Subcutaneous abdominal adipose tissue (tissue), 5 donors: ENCODE measurements at regions not wholly inside any gene's neighbourhood (a gene's known extent, or its start where the extent isn't known, plus 50 kb on each side); places are given as distances from the start of the nearest gene placed in this dataset.
"Not testable (repeated sequence)": the region's sequence is repeated elsewhere in the genome, so short reads cannot be mapped to it uniquely, and the experiment has no call there.

Experiments
- H3K27ac ChIP-seq: one replicate; pipeline ENCODE4 v1.7.0; 2013; ENCODE audit warnings: low read depth, mild to moderate bottlenecking, inconsistent platforms, low read length, moderate library complexity
- H3K27me3 ChIP-seq, 5 donors: one replicate each; pipeline ENCODE4 v1.7.0; 2013; ENCODE audit warnings: low read length in 5 of 5, inconsistent platforms in 1 of 5; ENCODE audit not compliant: control insufficient read depth in 5 of 5, insufficient read depth in 4 of 5
- H3K36me3 ChIP-seq, 5 donors: one replicate each; pipeline ENCODE4 v1.7.0; 2013; ENCODE audit warnings: low read length in 5 of 5; ENCODE audit not compliant: control insufficient read depth in 5 of 5, insufficient read depth in 5 of 5
- H3K4me1 ChIP-seq, 5 donors: one replicate each; pipeline ENCODE4 v1.7.0; 2013; ENCODE audit warnings: low read length in 5 of 5, mild to moderate bottlenecking in 3 of 5, moderate library complexity in 1 of 5; ENCODE audit not compliant: control insufficient read depth in 5 of 5, insufficient read depth in 5 of 5
- H3K4me3 ChIP-seq, 5 donors: one replicate each; pipeline ENCODE4 v1.7.0; 2013; ENCODE audit warnings: low read length in 5 of 5, low read depth in 1 of 5
- H3K9ac ChIP-seq, 5 donors: one replicate each; pipeline ENCODE4 v1.7.0; 2013; ENCODE audit warnings: low read length in 5 of 5, mild to moderate bottlenecking in 4 of 5, moderate library complexity in 3 of 5
- H3K9me3 ChIP-seq, 5 donors: one replicate each; pipeline ENCODE4 v1.7.0; 2013; ENCODE audit warnings: low read length in 5 of 5; ENCODE audit not compliant: control insufficient read depth in 5 of 5
- donor health status: healthy.
- donor health status: healthy.
- donor health status: healthy.
- donor health status: healthy.
- donor health status: healthy.

- Histone ChIP-seq H3K9me3 (no peaks in the 10 kb centered on the region), H3K4me1 (no peaks in the 10 kb centered on the region), H3K9ac (no peak overlapping the region), H3K36me3 (no peaks in the 10 kb centered on the region), H3K27me3 (no peaks in the 10 kb centered on the region), H3K4me3 (no peak overlapping the region), H3K27ac (no peak overlapping the region)
Observed at GRCh38 chr10:28891058-28891713, 213.9 kb downstream of the BAMBI start.

- no peaks in the 10 kb centered on the region for H3K27me3 ChIP-seq
- H3K27ac ChIP-seq: no peak overlapping the region
- H3K9me3 ChIP-seq: no peaks in the 10 kb centered on the region
- no peak overlapping the region for H3K4me3 ChIP-seq
- no peaks in the 10 kb centered on the region for H3K4me1 ChIP-seq
- H3K36me3 ChIP-seq: no peaks in the 10 kb centered on the region
- no peak overlapping the region for H3K9ac ChIP-seq
Observed at GRCh38 chr10:28892818-28893547, 215.7 kb downstream of the BAMBI start.

- no peaks in the 10 kb centered on the region for H3K9me3 ChIP-seq
- no peak overlapping the region for H3K27ac ChIP-seq
- H3K4me3 ChIP-seq: no peak overlapping the region
- H3K27me3 ChIP-seq: no peaks in the 10 kb centered on the region
- H3K9ac ChIP-seq: no peak overlapping the region
- H3K36me3 ChIP-seq: no peaks in the 10 kb centered on the region
- H3K4me1 ChIP-seq: no peaks in the 10 kb centered on the region
Observed at GRCh38 chr10:28894146-28894545, 216.8 kb downstream of the BAMBI start.

- H3K4me1 ChIP-seq, H3K27ac ChIP-seq: not testable (repeated sequence)
Observed at GRCh38 chr10:28895671-28896070, 218.3 kb downstream of the BAMBI start.

DNA sequence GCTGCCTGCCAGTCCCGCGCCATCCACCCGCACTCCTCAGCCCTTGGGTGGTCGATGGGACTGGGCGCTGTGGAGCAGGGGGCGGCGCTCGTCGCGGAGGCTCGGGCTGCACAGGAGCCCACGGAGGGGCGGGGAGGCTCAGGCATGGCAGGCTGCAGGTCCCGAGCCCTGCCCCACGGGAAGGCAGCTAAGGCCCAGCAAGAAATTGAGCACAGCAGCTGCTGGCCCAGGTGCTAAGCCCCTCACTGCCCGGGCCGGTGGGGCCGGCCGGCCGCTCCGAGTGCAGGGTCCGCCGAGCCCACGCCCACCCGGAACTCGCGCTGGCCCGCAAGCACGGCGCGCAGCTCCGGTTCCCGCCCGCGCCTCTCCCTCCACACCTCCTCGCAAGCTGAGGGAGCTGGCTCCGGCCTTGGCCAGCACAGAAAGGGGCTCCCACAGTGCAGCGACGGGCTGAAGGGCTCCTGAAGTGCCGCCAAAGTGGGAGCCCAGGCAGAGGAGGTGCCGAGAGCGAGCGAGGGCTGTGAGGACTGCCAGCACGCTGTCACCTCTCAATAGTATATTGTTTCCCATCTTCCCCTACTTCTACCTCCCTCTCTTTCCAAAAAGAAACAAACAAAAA, 219.6 kb downstream of the BAMBI start:
- not testable (repeated sequence) for H3K4me3 ChIP-seq, H3K27ac ChIP-seq, H3K9ac ChIP-seq, H3K36me3 ChIP-seq, H3K9me3 ChIP-seq, H3K4me1 ChIP-seq, H3K27me3 ChIP-seq

More at GRCh38 chr10:28895671-28896070, 218.3 kb downstream of the BAMBI start:
- H3K27me3 ChIP-seq, H3K9ac ChIP-seq, H3K4me3 ChIP-seq, H3K36me3 ChIP-seq, H3K9me3 ChIP-seq: not testable (repeated sequence)

DNA sequence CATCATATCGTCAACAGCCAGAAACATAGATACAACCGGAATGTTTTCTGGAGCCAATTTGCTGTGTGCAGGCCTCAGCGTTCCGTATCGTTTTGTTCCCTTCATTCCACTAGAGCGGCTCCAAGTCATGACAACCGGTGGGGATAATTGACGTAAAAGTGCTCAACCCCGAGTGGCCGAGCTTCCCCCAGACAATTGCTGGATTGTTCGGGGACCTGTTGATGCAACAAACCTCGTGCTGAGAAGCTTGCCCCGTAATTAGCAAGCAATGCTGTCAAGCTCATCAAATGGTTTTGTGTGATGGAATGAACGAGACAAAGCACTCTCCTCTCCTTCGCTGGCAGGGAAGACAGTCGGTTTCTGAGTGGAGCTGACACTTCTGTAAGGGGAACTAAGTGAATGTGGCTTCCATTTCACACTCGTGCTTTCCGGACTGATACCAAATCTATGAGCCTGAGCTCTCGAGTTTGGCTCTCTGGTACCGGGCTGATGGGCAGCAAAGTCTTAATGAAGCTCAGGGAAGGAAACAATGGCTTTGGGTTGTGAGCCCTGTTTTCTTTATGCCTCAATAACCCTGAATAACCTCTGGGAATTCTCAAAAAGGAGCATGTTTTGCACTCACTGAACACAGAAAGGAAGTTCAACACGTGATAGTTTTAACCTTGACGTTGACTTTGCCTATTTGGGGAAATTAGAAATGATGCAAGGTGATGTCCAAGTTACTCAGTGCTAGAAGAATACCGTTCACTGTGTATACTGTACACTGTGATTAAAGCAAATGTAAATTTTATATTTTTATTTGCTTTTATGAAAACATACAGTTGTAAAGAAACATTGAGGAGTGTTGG, 220.5 kb downstream of the BAMBI start:
- no peaks in the 10 kb centered on the region for H3K36me3 ChIP-seq
- no peak overlapping the region for H3K9ac ChIP-seq
- H3K9me3 ChIP-seq: no peaks in the 10 kb centered on the region
- H3K4me1 ChIP-seq: no peaks in the 10 kb centered on the region
- no peak overlapping the region for H3K27ac ChIP-seq
- no peaks in the 10 kb centered on the region for H3K27me3 ChIP-seq
- H3K4me3 ChIP-seq: no peak overlapping the region

GRCh38 chr10:28902215-28902614, 224.9 kb downstream of the BAMBI start:
- no peaks in the 10 kb centered on the region for H3K9me3 ChIP-seq
- no peaks in the 10 kb centered on the region for H3K27me3 ChIP-seq
- no peaks in the 10 kb centered on the region for H3K4me1 ChIP-seq
- no peak overlapping the region for H3K27ac ChIP-seq
- no peak overlapping the region for H3K4me3 ChIP-seq
- H3K36me3 ChIP-seq: no peaks in the 10 kb centered on the region
- H3K9ac ChIP-seq: no peak overlapping the region

DNA sequence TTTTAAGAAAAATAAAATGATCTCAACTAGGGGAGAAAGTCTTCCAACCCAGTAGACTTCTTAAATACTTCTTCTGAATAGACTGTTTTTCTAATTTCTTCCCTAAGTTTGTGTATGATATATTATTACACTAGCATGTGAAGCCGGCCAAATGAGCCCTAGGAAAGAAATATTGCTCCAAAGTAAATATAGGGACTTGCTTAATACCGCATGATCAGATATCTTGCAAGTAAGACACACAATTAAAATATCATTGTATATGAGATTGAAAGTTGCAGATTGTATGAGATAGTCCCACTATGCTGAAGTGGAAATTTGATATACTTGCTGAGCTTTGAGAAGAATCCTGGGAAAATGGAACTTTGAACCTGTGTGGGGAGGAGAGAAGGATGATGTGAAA, 225.7 kb downstream of the BAMBI start:
- Histone ChIP-seq H3K27ac (no peak overlapping the region), H3K4me1 (no peaks in the 10 kb centered on the region), H3K36me3 (no peaks in the 10 kb centered on the region), H3K4me3 (no peak overlapping the region), H3K9me3 (no peaks in the 10 kb centered on the region), H3K27me3 (no peaks in the 10 kb centered on the region), H3K9ac (no peak overlapping the region)

DNA sequence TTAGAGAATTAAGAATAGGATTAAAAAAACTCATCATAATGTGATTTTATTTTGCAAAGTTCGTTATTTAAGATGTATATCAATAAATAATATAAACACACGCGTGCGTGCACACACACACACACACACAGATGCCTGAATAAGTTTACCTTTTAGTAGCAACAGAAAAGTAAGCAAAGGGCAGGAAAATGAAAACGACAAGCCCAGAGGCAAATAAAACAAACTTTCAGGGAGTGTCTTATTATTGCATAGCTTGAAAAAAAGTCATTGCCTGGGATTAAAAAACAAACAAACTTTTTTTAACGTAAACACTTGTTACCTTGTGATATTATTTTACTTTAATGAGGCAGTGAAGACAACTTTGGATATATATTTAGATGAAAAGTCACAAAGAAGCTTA, 226.4 kb downstream of the BAMBI start:
- no peak overlapping the region for H3K27ac ChIP-seq
- no peaks in the 10 kb centered on the region for H3K4me1 ChIP-seq
- H3K36me3 ChIP-seq: no peaks in the 10 kb centered on the region

DNA sequence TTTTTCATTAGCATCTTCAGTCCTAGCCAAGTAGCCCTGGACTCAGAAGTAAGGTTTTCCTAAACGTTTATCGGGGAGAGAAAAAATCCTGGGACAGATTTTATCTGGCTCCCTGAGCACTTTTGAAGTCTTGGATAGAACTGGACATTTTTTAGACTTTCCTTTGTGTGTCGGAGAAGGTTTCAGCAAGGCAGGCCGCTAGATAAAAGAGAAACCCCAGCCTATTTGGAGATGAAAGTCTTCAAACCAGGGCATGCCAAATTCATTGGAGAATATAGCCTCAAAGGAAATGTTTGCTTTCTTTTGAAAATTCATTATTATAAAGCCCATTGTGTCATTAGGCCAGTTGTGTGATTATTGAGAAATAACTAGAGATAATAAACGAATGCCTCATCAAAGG, 228.1 kb downstream of the BAMBI start:
- H3K36me3 ChIP-seq: no peaks in the 10 kb centered on the region
- H3K9ac ChIP-seq: no peak overlapping the region
- H3K27ac ChIP-seq: no peak overlapping the region
- H3K27me3 ChIP-seq: no peaks in the 10 kb centered on the region
- no peak overlapping the region for H3K4me3 ChIP-seq
- no peaks in the 10 kb centered on the region for H3K4me1 ChIP-seq
- peaks cover 0 to 2% (median 0%) of the 10 kb centered on the region in 5 donors for H3K9me3 ChIP-seq

More for the DNA sequence above, 226.4 kb downstream of the BAMBI start:
- H3K9ac ChIP-seq: no peak overlapping the region
- H3K4me3 ChIP-seq: no peak overlapping the region
- no peaks in the 10 kb centered on the region for H3K9me3 ChIP-seq
- H3K27me3 ChIP-seq: no peaks in the 10 kb centered on the region
